DOHH2 (cell line): ENCODE measurements at regions not wholly inside any gene's neighbourhood (a gene's known extent, or its start where the extent isn't known, plus 50 kb on each side); places are given as distances from the start of the nearest gene placed in this dataset.

ENCODE experiments used
- H3F3A ChIP-seq: fragments of 200-600 bp; sonication (generic), shearing (Covaris generic); 2 replicates; pipeline ENCODE4 v1.6.0; 2016; ENCODE audit warnings: antibody characterized with exemption, mild to moderate bottlenecking; ENCODE audit not compliant: control insufficient read depth, insufficient read depth
- H3K27ac ChIP-seq: fragments of 200-600 bp; sonication (generic); 2 replicates; pipeline ENCODE4 v1.5.1; 2014; ENCODE audit warnings: low read depth, mild to moderate bottlenecking, low read length, moderate library complexity
- H3K27me3 ChIP-seq: fragments of 200-600 bp; sonication (generic); 2 replicates; pipeline ENCODE4 v1.6.1; 2014; ENCODE audit warnings: mild to moderate bottlenecking, low read length, mixed read lengths; ENCODE audit not compliant: control insufficient read depth
- H3K36me3 ChIP-seq: fragments of 200-600 bp; sonication (generic); 2 replicates; pipeline ENCODE4 v1.6.1; 2014; ENCODE audit warnings: mild to moderate bottlenecking, low read length, moderate library complexity, mixed read lengths; ENCODE audit not compliant: control insufficient read depth
- H3K4me1 ChIP-seq: fragments of 200-600 bp; sonication (generic); 2 replicates; pipeline ENCODE4 v1.6.1; 2014; ENCODE audit warnings: mild to moderate bottlenecking, low read length, mixed read lengths; ENCODE audit not compliant: control insufficient read depth
- H3K4me2 ChIP-seq: fragments of 200-600 bp; sonication (generic); 2 replicates; pipeline ENCODE4 v1.6.0; 2014; ENCODE audit warnings: mild to moderate bottlenecking, low read length, moderate library complexity
- H3K4me3 ChIP-seq: fragments of 200-600 bp; sonication (generic); 2 replicates; pipeline ENCODE4 v1.5.1; 2014; ENCODE audit warnings: mild to moderate bottlenecking, low read length, mixed read lengths
- H3K79me2 ChIP-seq: fragments of 200-600 bp; sonication (generic); 2 replicates; pipeline ENCODE4 v1.6.1; 2014; ENCODE audit warnings: mild to moderate bottlenecking, low read length, mixed read lengths; ENCODE audit not compliant: control insufficient read depth
- H3K9me2 ChIP-seq: fragments of 200-600 bp; sonication (generic); replicated peaks from 2 replicates; pipeline ENCODE4 v1.6.1; 2014; ENCODE audit warnings: mild to moderate bottlenecking, low read length, mixed read lengths; ENCODE audit not compliant: control insufficient read depth
- H3K9me3 ChIP-seq: fragments of 200-600 bp; sonication (generic); 2 replicates; pipeline ENCODE4 v1.6.1; 2014; ENCODE audit warnings: antibody characterized with exemption, low read length, mixed read lengths; ENCODE audit not compliant: control insufficient read depth, insufficient read depth
- H4K20me1 ChIP-seq: fragments of 200-600 bp; sonication (generic); 2 replicates; pipeline ENCODE4 v1.6.0; 2014; ENCODE audit warnings: low read depth, mild to moderate bottlenecking, antibody characterized with exemption, low read length, moderate library complexity; ENCODE audit not compliant: control insufficient read depth, insufficient read depth
- EZH2phosphoT487 ChIP-seq: fragments of 200-600 bp; sonication (generic); IDR thresholded peaks from 2 replicates; pipeline ENCODE4 v1.6.1; 2017; ENCODE audit warnings: borderline replicate concordance, mild to moderate bottlenecking, antibody characterized with exemption, low read length, moderate library complexity, mixed read lengths
- TF ChIP-seq, protein P1 (sequence below): fragments of 200-600 bp; sonication (generic); IDR thresholded peaks from one replicate; pipeline ENCODE4 v1.5.1; 2014; ENCODE audit warnings: antibody characterized with exemption, mild to moderate bottlenecking, low read depth, low read length; ENCODE audit not compliant: poor library complexity, severe bottlenecking

DNA sequence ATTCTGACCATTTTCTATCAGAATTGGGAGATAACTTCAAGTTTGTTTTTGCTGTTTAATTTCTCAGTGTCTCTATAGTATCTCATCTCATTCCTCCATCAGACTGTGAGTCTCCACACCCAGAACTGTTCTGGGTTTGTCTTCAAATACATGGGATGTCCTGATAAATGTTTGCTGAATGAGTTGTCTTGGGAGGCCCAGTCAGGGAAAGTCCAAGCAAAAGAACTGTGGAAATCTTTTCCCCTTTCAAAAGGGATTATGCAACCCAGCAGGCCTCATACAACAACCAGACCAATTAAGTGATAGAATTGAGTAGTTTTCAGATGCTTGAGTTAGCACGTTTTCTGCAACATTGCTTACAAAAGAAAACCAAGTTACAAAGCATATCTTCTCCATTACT, 324.4 kb downstream of the BRINP1 start:
- Histone ChIP-seq H3K79me2 (no peaks in the 10 kb centered on the region), H4K20me1 (no peaks in the 10 kb centered on the region), H3K4me3 (no peak overlapping the region), H3K9me2 (no peaks in the 10 kb centered on the region), H3K27me3 (no peaks in the 10 kb centered on the region), H3K9me3 (no peaks in the 10 kb centered on the region), H3K4me1 (no peaks in the 10 kb centered on the region), H3K27ac (no peak overlapping the region), H3K36me3 (no peaks in the 10 kb centered on the region), H3K4me2 (no peak overlapping the region), H3F3A (no peaks in the 10 kb centered on the region)
- TF ChIP-seq, protein P1, sequence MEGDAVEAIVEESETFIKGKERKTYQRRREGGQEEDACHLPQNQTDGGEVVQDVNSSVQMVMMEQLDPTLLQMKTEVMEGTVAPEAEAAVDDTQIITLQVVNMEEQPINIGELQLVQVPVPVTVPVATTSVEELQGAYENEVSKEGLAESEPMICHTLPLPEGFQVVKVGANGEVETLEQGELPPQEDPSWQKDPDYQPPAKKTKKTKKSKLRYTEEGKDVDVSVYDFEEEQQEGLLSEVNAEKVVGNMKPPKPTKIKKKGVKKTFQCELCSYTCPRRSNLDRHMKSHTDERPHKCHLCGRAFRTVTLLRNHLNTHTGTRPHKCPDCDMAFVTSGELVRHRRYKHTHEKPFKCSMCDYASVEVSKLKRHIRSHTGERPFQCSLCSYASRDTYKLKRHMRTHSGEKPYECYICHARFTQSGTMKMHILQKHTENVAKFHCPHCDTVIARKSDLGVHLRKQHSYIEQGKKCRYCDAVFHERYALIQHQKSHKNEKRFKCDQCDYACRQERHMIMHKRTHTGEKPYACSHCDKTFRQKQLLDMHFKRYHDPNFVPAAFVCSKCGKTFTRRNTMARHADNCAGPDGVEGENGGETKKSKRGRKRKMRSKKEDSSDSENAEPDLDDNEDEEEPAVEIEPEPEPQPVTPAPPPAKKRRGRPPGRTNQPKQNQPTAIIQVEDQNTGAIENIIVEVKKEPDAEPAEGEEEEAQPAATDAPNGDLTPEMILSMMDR, result no peak
- no peak for TF ChIP-seq EZH2phosphoT487

DNA sequence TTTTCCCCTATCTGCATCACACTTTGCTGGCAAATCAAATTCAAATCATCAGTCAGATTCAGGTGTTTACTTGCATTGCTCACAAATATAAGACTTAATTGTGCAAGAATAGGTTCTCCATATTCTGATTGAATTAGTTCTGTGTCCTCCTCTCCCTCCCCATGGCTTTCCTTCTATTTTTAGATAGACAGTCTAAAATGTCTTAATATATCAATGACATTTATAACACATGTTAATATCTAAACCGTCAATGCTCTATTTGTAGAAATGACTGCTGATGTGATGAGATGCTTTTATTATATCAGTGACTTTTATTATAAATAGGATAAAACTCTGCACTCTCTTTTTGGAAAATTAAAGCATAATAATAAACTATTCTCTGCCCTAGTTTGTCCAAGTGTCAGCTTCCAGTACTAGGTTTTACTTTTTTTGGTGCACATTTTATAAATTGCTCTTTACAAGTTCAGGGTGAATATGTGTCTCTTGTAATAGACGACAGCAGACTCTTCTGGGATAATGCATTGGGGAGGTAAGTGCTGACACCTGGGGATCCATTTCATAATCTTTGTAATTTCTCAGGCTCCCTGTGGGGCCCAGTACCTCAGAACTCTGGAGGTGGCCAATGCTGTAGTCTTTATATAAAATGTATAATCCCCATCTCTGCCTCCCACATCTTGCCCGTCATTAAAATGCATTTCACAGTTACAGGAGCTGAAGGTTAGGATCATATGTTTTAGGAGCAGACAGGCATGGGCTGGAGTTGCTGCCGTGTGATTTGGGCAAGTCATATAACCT, 321.5 kb downstream of the BRINP1 start:
- TF ChIP-seq, protein P1, result no peak
- no peak for TF ChIP-seq EZH2phosphoT487
- Histone ChIP-seq H3K36me3 (no peaks in the 10 kb centered on the region), H3K4me2 (no peak overlapping the region), H3K9me2 (no peaks in the 10 kb centered on the region), H3K9me3 (no peaks in the 10 kb centered on the region), H4K20me1 (no peaks in the 10 kb centered on the region), H3K4me1 (no peaks in the 10 kb centered on the region), H3F3A (no peaks in the 10 kb centered on the region), H3K79me2 (no peaks in the 10 kb centered on the region), H3K27ac (no peak overlapping the region), H3K4me3 (no peak overlapping the region), H3K27me3 (no peaks in the 10 kb centered on the region)

DNA sequence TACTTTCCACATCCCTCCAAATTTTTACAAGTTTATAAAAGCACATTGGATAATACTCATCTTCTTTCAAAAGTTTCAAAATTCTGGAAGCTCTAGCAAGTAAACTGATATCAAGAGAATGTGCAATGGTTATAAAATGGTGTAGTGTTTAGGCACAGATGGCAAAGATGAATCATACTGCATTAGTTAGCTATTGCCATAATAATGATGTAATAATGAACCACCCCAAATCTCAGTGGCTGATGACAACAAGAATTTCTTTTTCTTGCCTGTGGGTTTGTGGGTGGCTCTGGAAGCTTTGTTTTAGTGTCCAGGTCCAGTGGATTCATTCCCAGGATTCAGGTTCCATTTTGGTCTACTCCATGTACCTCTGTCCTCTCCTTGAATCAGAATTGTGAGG, 319.0 kb downstream of the BRINP1 start:
- no peaks in the 10 kb centered on the region for H3F3A ChIP-seq
- H3K27ac ChIP-seq, result no peak overlapping the region
- no peaks in the 10 kb centered on the region for H3K36me3 ChIP-seq
- no peaks in the 10 kb centered on the region for H3K4me1 ChIP-seq
- H3K4me2 ChIP-seq, result no peak overlapping the region
- no peaks in the 10 kb centered on the region for H4K20me1 ChIP-seq
- no peaks in the 10 kb centered on the region for H3K9me2 ChIP-seq
- H3K27me3 ChIP-seq, result no peaks in the 10 kb centered on the region
- H3K79me2 ChIP-seq, result no peaks in the 10 kb centered on the region
- TF ChIP-seq, protein P1, result no peak
- no peak for TF ChIP-seq EZH2phosphoT487
- no peak overlapping the region for H3K4me3 ChIP-seq
- H3K9me3 ChIP-seq, result no peaks in the 10 kb centered on the region
